Tibial nerve (tissue), 4 donors: ENCODE measurements at regions not wholly inside any gene's neighbourhood (a gene's known extent, or its start where the extent isn't known, plus 50 kb on each side); places are given as distances from the start of the nearest gene placed in this dataset.

ENCODE experiments used
- DNase-seq, 2 donors: peaks; one replicate each; pipeline ENCODE4 v3.0.0-alpha.2; 2019; ENCODE audit warnings: low spot score in 2 of 2
- H3K27ac ChIP-seq, 4 donors: fragments of 200-600 bp; sonication (generic) in 3 of 4; one replicate each; pipeline ENCODE4 v1.5.1; 2017 to 2019; ENCODE audit warnings: mild to moderate bottlenecking in 1 of 4
- H3K27me3 ChIP-seq, 2 donors: fragments of 200-600 bp; sonication (generic) in 1 of 2; one replicate each; pipeline versions ENCODE4 v1.5.1 to v1.6.0; 2017 to 2019
- H3K36me3 ChIP-seq, 3 donors: fragments of 200-600 bp; sonication (generic); one replicate each; pipeline ENCODE4 v1.5.1; 2018 to 2019
- H3K4me1 ChIP-seq, 4 donors: fragments of 200-600 bp; sonication (generic) in 3 of 4; one replicate each; pipeline ENCODE4 v1.5.1; 2017 to 2019
- H3K4me3 ChIP-seq, 4 donors: fragments of 200-600 bp; sonication (generic) in 3 of 4; one replicate each; pipeline ENCODE4 v1.5.1; 2017 to 2019; ENCODE audit warnings: mild to moderate bottlenecking in 1 of 4, moderate library complexity in 1 of 4
- H3K9me3 ChIP-seq, 4 donors: fragments of 200-600 bp; sonication (generic) in 3 of 4; one replicate each; pipeline ENCODE4 v1.5.1; 2017 to 2019
- CTCF ChIP-seq, 5 experiments: fragments of 200-600 bp in 3 of 5; fragments of 450-650 bp in 2 of 5; sonication (generic) in 3 of 5; IDR thresholded peaks; one replicate each; pipeline ENCODE4 v1.5.1; 2016 to 2019; ENCODE audit warnings: antibody characterized with exemption in 5 of 5, mild to moderate bottlenecking in 3 of 5, moderate library complexity in 2 of 5
- EP300 ChIP-seq, 2 donors: sonication (generic); formaldehyde crosslinking; IDR thresholded peaks; one replicate each; pipeline ENCODE4 v1.6.1; 2017; ENCODE audit warnings: antibody characterized with exemption in 2 of 2, mild to moderate bottlenecking in 1 of 2
- POLR2A ChIP-seq, 2 donors: fragments of 450-650 bp; IDR thresholded peaks; one replicate each; pipeline ENCODE4 v1.6.1; 2017; ENCODE audit warnings: antibody characterized with exemption in 2 of 2, mild to moderate bottlenecking in 2 of 2, moderate library complexity in 2 of 2
- WGBS, 2 donors: methylation state at CpG; one replicate each; pipeline ENCODE4 v1.1.5; 2018; 5-methylcytosine and 5-hydroxymethylcytosine counted together

GRCh38 chr1:222061711-222062359, 319.9 kb upstream of the DUSP10 start:
- H3K27ac ChIP-seq, result no peak overlapping the region
- H3K4me3 ChIP-seq, result no peak overlapping the region
- H3K27me3 ChIP-seq, result no peaks in the 10 kb centered on the region
- no peaks in the 10 kb centered on the region for H3K36me3 ChIP-seq
- H3K9me3 ChIP-seq, result peaks cover 0 to 9% (median 0%) of the 10 kb centered on the region in 4 donors
- WGBS, 2 donors, result 53 to 68% methylated on average over 3 of the region's 3 CpGs
- no peaks in the 10 kb centered on the region for H3K4me1 ChIP-seq
- no peak for TF ChIP-seq CTCF (IDR thresholded peaks at IDR 0.05)
- DNase-seq, result no peak

- peaks cover 0 to 9% (median 0%) of the 10 kb centered on the region in 4 donors for H3K9me3 ChIP-seq
- DNase-seq, result no peak
- H3K4me3 ChIP-seq, result no peak overlapping the region
- H3K27ac ChIP-seq, result no peak overlapping the region
- no peaks in the 10 kb centered on the region for H3K27me3 ChIP-seq
- no peaks in the 10 kb centered on the region for H3K4me1 ChIP-seq
- 80 to 86% methylated on average over 3 of the region's 3 CpGs for WGBS, 2 donors
- H3K36me3 ChIP-seq, result no peaks in the 10 kb centered on the region
- TF ChIP-seq CTCF (IDR thresholded peaks at IDR 0.05), result no peak
- TF ChIP-seq POLR2A (IDR thresholded peaks at IDR 0.05), result no peak
- no peak for TF ChIP-seq EP300 (IDR thresholded peaks at IDR 0.05)
Measured at GRCh38 chr1:222060210-222060916, 318.5 kb upstream of the DUSP10 start.

GRCh38 chr1:222058249-222058648, 316.4 kb upstream of the DUSP10 start:
- TF ChIP-seq CTCF (IDR thresholded peaks at IDR 0.05) (no peak), EP300 (IDR thresholded peaks at IDR 0.05) (no peak), POLR2A (IDR thresholded peaks at IDR 0.05) (no peak)
- H3K27me3 ChIP-seq, result no peaks in the 10 kb centered on the region
- H3K36me3 ChIP-seq, result no peaks in the 10 kb centered on the region
- DNase-seq, result no peak
- no peak overlapping the region for H3K4me3 ChIP-seq
- no peak overlapping the region for H3K27ac ChIP-seq
- 94 to 95% methylated on average over 2 of the region's 2 CpGs for WGBS, 2 donors
- no peaks in the 10 kb centered on the region for H3K4me1 ChIP-seq
- no peaks in the 10 kb centered on the region for H3K9me3 ChIP-seq

- H3K9me3 ChIP-seq, result no peaks in the 10 kb centered on the region
- 89 to 99% methylated on average over 3 of the region's 3 CpGs for WGBS, 2 donors
- H3K27me3 ChIP-seq, result no peaks in the 10 kb centered on the region
- no peaks in the 10 kb centered on the region for H3K4me1 ChIP-seq
- H3K4me3 ChIP-seq, result no peak overlapping the region
- no peak for DNase-seq
- no peaks in the 10 kb centered on the region for H3K36me3 ChIP-seq
- TF ChIP-seq POLR2A (IDR thresholded peaks at IDR 0.05) (no peak), CTCF (IDR thresholded peaks at IDR 0.05) (no peak), EP300 (IDR thresholded peaks at IDR 0.05) (no peak)
- H3K27ac ChIP-seq, result no peak overlapping the region
Measured at GRCh38 chr1:222057162-222057561, 315.3 kb upstream of the DUSP10 start.

- Histone ChIP-seq H3K4me1 (no peaks in the 10 kb centered on the region), H3K27ac (no peak overlapping the region), H3K4me3 (no peak overlapping the region), H3K36me3 (no peaks in the 10 kb centered on the region), H3K9me3 (no peaks in the 10 kb centered on the region), H3K27me3 (no peaks in the 10 kb centered on the region)
- TF ChIP-seq EP300 (IDR thresholded peaks at IDR 0.05), result no peak
- no peak for TF ChIP-seq POLR2A (IDR thresholded peaks at IDR 0.05)
- no peak for TF ChIP-seq CTCF (IDR thresholded peaks at IDR 0.05)
- DNase-seq, result no peak
- 64 to 69% methylated on average over 6 of the region's 6 CpGs for WGBS, 2 donors
Measured at GRCh38 chr1:222054416-222054815, 312.5 kb upstream of the DUSP10 start.
